ENCODE measurements at regions not wholly inside any gene's neighbourhood (a gene's known extent, or its start where the extent isn't known, plus 50 kb on each side); places are given as distances from the start of the nearest gene placed in this dataset.

DNA sequence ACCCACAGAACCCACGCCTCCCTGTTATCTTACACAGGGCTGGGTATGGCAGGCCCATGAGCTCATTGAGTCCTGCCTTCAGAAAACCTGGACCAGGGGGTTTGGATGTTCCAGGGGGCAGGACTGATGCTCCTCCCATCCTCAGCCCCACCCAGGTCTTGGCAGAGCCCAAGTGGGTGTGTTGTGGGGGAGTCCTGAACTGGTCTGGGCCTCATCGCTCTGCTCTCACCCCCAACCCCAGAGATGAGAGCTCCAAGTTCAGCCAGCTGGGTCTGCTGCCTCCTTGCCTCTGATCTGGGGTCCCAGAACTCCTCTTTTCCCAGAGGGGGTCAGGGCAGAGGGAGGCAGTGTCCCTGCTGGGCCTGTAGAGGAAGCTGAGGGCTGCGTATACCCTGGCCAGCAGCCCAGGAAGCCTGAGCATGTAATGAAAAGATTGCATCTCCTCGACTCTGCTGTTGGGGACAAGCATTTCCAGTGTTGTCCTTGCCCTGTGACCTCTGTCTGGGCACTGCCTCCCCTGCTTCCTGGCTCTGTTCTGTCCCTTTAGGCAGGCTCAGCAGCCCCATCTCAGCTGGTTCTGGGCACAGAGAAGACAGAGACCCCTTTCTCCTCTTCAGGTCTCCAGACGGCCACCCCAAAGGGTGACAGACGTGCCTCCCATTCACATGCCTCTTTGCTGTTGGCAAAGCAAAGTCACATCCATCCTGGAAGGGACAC, 54.7 kb upstream of the EPS8L3 start:
- Histone ChIP-seq H3K4me1 (ENCODE audit: control insufficient read depth, insufficient read depth, low read length) (peaks cover 18% of the 10 kb centered on the region), H3K36me3 (ENCODE audit: control insufficient read depth in 2 of 2, insufficient read depth in 2 of 2, low read length in 2 of 2) (no peaks in the 10 kb centered on the region), H3K4me3 (ENCODE audit: low read length in 2 of 2) (no peak overlapping the region), H3K9me3 (ENCODE audit: control insufficient read depth in 2 of 2, low read length in 2 of 2) (peaks cover 0 to 7% of the 10 kb centered on the region in 2 donors), H3K27me3 (ENCODE audit: control insufficient read depth in 1 of 2, insufficient read depth in 2 of 2, low read length in 2 of 2) (peaks cover 0 to 3% of the 10 kb centered on the region in 2 donors), H3K9ac (ENCODE audit: low read length in 2 of 2) (no peak overlapping the region), H3K27ac (ENCODE audit: low read length) (no peak overlapping the region)

DNA sequence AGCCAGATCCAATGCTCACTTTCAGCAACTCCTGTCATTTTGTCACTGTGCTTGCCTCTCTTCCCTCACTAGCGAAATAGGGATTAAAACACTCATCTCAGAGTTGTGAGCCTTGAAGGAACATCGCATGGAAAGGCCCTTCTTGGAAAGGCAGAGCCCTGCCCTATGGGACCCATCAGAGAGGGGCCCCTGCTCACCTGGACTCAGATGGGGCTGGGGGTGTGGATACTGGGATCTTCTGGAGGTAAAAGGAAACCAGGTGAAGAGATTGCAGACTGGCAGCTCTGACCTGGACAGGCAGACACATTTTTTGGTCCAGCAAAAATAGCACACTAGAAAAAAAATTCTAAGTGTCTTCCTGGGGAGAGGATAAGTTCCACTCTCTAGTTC, 54.2 kb upstream of the EPS8L3 start:
- H3K4me1 ChIP-seq (ENCODE audit: control insufficient read depth, insufficient read depth, low read length) = peaks cover 18% of the 10 kb centered on the region
- H3K9me3 ChIP-seq (ENCODE audit: control insufficient read depth in 2 of 2, low read length in 2 of 2) = peaks cover 0 to 7% of the 10 kb centered on the region in 2 donors
- H3K27me3 ChIP-seq (ENCODE audit: control insufficient read depth in 1 of 2, insufficient read depth in 2 of 2, low read length in 2 of 2) = peaks cover 0 to 3% of the 10 kb centered on the region in 2 donors
- H3K9ac ChIP-seq (ENCODE audit: low read length in 2 of 2) = no peak overlapping the region
- no peak overlapping the region for H3K27ac ChIP-seq (ENCODE audit: low read length)
- no peaks in the 10 kb centered on the region for H3K36me3 ChIP-seq (ENCODE audit: control insufficient read depth in 2 of 2, insufficient read depth in 2 of 2, low read length in 2 of 2)
- H3K4me3 ChIP-seq (ENCODE audit: low read length in 2 of 2) = no peak overlapping the region

DNA sequence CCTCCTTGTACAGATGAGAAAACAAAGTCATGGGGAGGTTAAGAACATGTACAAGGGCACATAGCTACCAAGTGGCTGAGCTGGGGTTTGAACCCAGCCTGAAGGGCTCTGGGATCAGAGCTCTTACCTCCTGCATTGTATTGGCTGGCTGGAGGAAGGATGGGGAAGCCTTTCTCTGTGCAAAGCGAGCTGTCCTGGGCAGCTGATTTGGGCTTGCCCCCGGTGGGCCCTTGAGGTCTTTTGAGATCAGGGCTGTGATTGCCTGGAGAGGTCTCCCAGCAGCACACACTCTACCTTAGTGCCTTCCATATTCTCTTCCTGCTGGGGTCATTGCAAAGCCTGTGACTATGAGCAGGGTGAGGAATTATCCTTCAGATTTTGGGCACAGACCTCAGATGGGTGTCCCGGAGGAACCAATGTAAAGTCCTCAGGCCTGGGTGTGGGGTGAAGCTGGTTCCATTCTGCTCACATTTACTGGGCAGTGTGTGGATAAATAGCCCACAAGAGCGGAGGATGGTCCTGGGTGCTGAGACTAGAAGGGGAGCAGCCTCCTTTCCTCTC, 53.3 kb upstream of the EPS8L3 start:
- Histone ChIP-seq H3K4me1 (ENCODE audit: control insufficient read depth, insufficient read depth, low read length) (peaks cover 15% of the 10 kb centered on the region), H3K9me3 (ENCODE audit: control insufficient read depth in 2 of 2, low read length in 2 of 2) (peaks cover 0 to 7% of the 10 kb centered on the region in 2 donors), H3K27ac (ENCODE audit: low read length) (no peak overlapping the region), H3K27me3 (ENCODE audit: control insufficient read depth in 1 of 2, insufficient read depth in 2 of 2, low read length in 2 of 2) (peaks cover 0 to 3% of the 10 kb centered on the region in 2 donors), H3K4me3 (ENCODE audit: low read length in 2 of 2) (no peak overlapping the region), H3K9ac (ENCODE audit: low read length in 2 of 2) (no peak overlapping the region), H3K36me3 (ENCODE audit: control insufficient read depth in 2 of 2, insufficient read depth in 2 of 2, low read length in 2 of 2) (no peaks in the 10 kb centered on the region)

DNA sequence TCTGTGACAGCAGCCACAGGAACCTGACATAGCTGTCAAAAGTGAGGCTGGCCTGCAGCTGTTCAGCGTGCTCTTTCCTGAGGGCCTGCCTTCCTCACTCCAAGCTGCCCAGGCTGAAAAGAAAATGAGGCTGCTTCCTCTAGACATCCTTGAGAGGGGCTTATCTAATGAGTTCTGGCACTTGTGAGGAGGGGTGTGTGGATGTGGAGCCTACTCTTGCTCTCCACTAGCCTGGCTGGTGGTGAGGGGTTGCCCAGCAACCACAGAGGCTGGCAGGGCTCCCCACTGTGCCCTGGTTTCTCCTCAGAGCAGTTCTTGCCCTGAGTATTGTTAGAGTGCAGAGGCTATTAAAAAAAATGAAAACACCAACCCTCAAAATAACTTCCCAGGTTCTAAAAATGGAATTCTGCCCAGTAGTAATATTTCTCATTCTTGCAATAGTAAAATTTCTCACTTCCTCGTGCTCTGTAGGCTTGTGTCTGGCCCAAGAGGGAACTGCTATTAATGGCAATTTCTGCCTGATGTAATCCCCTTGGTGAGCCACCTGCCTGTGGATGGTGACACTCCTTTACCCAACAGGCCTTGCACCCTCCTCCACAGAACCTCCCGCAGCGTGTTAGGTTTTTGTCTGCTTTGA, 52.6 kb upstream of the EPS8L3 start:
- peaks cover 0 to 7% of the 10 kb centered on the region in 2 donors for H3K9me3 ChIP-seq (ENCODE audit: control insufficient read depth in 2 of 2, low read length in 2 of 2)
- no peak overlapping the region for H3K27ac ChIP-seq (ENCODE audit: low read length)
- H3K9ac ChIP-seq (ENCODE audit: low read length in 2 of 2) = no peak overlapping the region
- H3K27me3 ChIP-seq (ENCODE audit: control insufficient read depth in 1 of 2, insufficient read depth in 2 of 2, low read length in 2 of 2) = peaks cover 0 to 3% of the 10 kb centered on the region in 2 donors
- H3K4me1 ChIP-seq (ENCODE audit: control insufficient read depth, insufficient read depth, low read length) = peaks cover 9% of the 10 kb centered on the region
- no peak overlapping the region for H3K4me3 ChIP-seq (ENCODE audit: low read length in 2 of 2)
- no peaks in the 10 kb centered on the region for H3K36me3 ChIP-seq (ENCODE audit: control insufficient read depth in 2 of 2, insufficient read depth in 2 of 2, low read length in 2 of 2)

DNA sequence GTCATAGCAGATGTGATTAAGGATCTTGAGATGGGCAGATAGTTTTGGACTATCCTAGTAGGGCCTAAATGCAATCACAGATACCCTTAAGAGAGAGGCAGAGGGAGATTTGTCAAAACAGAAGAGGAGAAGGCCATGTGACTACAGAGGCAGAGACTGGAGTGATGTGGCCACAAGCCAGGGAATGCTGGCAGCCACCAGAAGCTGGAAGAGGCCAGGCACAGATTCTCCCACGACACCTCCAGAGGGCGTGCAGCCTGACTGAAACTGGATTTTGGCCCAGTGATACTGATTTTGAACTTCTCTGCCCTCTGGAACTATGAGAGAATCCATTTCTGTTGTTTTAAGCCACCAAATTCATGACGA, 52.1 kb upstream of the EPS8L3 start:
- Histone ChIP-seq H3K27me3 (ENCODE audit: control insufficient read depth in 1 of 2, insufficient read depth in 2 of 2, low read length in 2 of 2) (peaks cover 0 to 3% of the 10 kb centered on the region in 2 donors), H3K9me3 (ENCODE audit: control insufficient read depth in 2 of 2, low read length in 2 of 2) (peaks cover 0 to 7% of the 10 kb centered on the region in 2 donors), H3K9ac (ENCODE audit: low read length in 2 of 2) (no peak overlapping the region), H3K36me3 (ENCODE audit: control insufficient read depth in 2 of 2, insufficient read depth in 2 of 2, low read length in 2 of 2) (no peaks in the 10 kb centered on the region), H3K27ac (ENCODE audit: low read length) (no peak overlapping the region), H3K4me3 (ENCODE audit: low read length in 2 of 2) (no peak overlapping the region), H3K4me1 (ENCODE audit: control insufficient read depth, insufficient read depth, low read length) (peaks cover 9% of the 10 kb centered on the region)

DNA sequence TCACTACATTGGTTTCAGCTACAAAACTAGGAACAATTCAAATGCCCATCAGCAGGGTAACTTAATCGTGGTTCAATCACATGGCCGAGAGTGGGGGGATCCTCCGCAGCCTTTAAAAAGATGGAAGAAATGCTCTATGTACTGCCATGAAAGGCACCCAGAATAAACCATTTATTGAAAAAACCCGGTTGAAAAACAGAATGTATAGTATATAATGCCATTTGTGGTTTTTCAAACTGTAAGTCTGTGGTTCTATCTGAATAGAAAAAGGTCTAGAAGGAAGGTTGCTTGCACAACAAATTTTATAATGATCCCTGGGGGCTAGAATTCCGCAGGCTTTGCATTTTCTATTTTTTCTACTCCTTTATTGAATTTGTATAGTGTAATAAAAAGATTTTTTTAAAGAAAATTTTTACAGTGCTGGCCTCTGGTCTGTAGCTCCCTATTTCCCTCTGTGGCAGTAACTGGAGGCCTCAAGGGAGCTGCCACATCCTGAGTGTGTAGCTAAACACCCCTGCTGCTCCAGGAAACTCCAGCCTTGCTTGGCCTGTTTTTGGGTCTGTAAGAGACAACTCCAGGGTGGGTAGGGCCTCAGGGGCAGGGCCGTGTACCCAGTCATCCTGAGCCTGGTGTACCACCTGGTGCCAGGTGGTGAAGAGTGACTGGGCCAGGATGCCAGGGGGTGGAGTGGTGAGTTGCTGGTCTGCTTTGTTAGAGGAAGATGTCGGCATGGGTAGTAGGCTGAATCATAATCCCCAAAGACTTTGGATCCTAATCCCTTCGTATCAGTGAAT, 51.5 kb upstream of the EPS8L3 start:
- Histone ChIP-seq H3K4me3 (ENCODE audit: low read length in 2 of 2) (no peak overlapping the region), H3K27me3 (ENCODE audit: control insufficient read depth in 1 of 2, insufficient read depth in 2 of 2, low read length in 2 of 2) (peaks cover 0 to 3% of the 10 kb centered on the region in 2 donors), H3K27ac (ENCODE audit: low read length) (no peak overlapping the region), H3K9ac (ENCODE audit: low read length in 2 of 2) (no peak overlapping the region), H3K4me1 (ENCODE audit: control insufficient read depth, insufficient read depth, low read length) (peaks cover 9% of the 10 kb centered on the region), H3K36me3 (ENCODE audit: control insufficient read depth in 2 of 2, insufficient read depth in 2 of 2, low read length in 2 of 2) (no peaks in the 10 kb centered on the region), H3K9me3 (ENCODE audit: control insufficient read depth in 2 of 2, low read length in 2 of 2) (peaks cover 0 to 7% of the 10 kb centered on the region in 2 donors)

DNA sequence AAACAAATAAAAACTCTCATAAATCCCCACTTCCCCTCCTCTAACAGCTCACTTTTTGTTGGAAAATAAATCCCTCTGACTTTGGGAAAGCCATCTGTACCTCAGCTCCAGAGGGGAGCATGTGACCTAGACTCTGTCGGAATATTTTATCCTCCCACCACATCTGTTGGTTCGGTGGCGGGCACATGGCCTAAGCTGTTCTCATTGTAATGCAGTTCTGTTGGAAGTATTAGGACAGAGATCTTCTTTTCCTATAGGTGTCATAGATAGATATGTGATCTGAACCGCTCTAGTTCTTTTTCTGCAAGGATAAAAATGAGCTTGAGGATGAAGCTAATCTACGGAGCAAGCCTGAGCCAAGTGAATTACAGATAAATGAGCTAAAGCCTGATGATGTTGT, 50.5 kb upstream of the EPS8L3 start:
- Histone ChIP-seq H3K4me1 (ENCODE audit: control insufficient read depth, insufficient read depth, low read length) (peaks cover 9% of the 10 kb centered on the region), H3K27ac (ENCODE audit: low read length) (no peak overlapping the region), H3K9ac (ENCODE audit: low read length in 2 of 2) (no peak overlapping the region), H3K36me3 (ENCODE audit: control insufficient read depth in 2 of 2, insufficient read depth in 2 of 2, low read length in 2 of 2) (no peaks in the 10 kb centered on the region), H3K9me3 (ENCODE audit: control insufficient read depth in 2 of 2, low read length in 2 of 2) (peaks cover 0 to 7% of the 10 kb centered on the region in 2 donors), H3K27me3 (ENCODE audit: control insufficient read depth in 1 of 2, insufficient read depth in 2 of 2, low read length in 2 of 2) (peaks cover 0 to 3% of the 10 kb centered on the region in 2 donors), H3K4me3 (ENCODE audit: low read length in 2 of 2) (no peak overlapping the region)

All from stomach smooth muscle (tissue), 2 donors.